EH (cell line): ENCODE measurements at regions not wholly inside any gene's neighbourhood (a gene's known extent, or its start where the extent isn't known, plus 50 kb on each side); places are given as distances from the start of the nearest gene placed in this dataset.

Source experiments
- DNase-seq: peaks from one replicate; pipeline ENCODE4 v3.0.0-alpha.2; 2015; ENCODE audit warnings: low read depth

DNA sequence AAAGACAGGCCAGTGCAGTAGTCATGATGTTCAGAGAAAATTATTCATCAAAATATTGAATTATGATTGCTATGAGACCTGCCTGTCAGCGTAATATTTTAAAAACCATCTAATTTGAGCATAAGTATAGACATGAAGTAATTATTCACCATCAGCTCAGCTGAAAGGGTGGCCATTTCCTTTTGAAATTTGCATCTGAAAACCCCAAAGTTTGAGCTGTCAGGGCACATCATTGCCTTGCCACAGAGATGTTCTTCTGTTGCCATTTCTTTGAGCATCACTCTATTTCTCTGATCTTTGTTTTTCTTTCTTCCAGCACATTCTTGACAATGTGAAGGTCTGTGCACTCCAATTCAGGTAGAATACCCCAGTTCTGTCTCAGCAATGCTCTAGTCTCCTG is 147.5 kb upstream of the RHOBTB1 start:
- DNase-seq, result no peak

DNA sequence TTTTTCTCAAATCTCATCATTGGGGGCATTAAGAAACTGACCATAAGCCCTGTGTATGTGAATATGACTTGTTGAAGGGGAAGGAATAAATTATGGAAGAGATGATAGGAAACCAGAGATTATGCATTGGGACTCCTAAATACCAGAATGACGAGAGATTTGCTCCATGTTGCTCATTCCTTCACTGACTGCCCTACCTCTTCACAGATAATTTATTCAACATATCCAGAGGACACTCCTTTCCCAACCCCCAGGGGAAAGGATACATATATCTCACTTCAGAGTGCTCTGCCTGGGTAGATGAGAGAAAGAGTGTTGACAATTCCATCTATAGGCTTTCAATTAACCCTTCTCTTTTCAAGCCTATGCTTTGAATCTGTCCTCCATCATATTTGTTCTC is 145.3 kb upstream of the RHOBTB1 start:
- no peak for DNase-seq

DNA sequence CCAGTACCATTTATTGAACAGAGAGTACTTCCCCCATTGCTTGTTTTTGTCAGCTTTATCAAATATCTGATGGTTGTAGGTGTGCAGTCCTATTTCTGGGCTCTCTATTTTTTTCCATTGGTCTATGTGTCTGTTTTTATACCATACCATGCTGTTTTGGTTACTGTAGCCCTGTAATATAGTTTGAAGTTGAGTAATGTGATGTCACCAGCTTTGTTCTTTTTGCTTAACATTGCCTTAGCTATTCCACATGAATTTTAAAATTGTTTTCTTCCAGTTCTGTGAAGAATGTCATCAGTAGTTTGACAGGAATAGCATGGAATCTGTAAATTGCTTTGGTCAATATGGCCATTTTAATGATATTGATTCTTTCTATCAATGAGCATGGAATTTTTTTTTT is 140.5 kb upstream of the RHOBTB1 start:
- DNase-seq, result no peak

DNA sequence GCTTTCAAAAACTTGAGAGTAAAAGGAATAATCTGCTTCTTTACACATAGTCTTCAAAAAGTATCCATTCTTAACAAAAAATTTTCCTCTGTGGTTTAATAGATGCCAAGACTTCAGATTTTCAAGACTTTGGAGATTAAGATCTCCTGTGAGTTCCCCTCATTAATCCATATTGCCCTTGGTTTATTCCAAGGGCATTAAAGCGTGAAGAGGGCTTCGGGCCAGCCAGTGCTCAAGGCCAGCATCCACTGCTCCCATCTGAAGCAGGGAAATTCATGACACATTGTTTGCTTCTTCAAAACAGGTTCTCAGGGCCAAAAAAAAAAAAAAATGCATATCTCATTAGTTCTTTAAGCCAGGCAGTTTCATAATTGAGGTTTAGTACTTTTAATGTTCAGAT is 137.3 kb upstream of the RHOBTB1 start:
- DNase-seq, result no peak

DNA sequence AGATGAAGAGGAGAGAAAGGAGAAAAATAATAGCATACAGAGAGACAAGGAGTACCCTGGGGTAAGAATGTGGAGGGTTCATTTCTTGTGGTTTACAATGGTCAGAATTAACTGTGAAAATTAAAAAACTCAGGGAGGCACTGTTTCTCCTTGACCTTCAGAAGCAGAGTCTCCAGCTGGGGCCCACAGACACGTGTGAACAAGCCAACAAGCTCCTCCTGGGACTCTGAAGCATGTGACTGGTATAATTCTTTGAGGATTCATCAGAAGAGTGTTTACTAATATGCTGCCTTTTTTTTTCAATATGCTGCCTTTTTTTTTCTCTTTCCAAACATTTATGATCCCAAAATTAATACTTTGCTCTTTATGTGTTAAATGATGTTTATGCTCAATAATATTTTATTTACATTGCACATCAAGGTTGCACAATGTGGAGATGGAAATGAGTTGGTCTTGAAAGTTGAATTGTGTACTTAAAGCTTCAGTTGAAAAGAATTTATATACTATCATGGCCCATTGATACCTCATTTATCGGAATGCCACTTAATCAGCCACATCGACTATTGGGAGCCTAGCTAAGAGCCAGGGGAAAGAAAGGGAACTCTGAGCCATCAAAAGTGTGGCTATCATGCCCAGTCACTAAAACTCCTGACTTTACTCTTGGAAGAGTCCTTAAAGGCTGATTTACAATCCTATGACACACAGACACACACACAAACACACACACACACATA is 134.7 kb upstream of the RHOBTB1 start:
- DNase-seq, result peak; percentile 4

DNA sequence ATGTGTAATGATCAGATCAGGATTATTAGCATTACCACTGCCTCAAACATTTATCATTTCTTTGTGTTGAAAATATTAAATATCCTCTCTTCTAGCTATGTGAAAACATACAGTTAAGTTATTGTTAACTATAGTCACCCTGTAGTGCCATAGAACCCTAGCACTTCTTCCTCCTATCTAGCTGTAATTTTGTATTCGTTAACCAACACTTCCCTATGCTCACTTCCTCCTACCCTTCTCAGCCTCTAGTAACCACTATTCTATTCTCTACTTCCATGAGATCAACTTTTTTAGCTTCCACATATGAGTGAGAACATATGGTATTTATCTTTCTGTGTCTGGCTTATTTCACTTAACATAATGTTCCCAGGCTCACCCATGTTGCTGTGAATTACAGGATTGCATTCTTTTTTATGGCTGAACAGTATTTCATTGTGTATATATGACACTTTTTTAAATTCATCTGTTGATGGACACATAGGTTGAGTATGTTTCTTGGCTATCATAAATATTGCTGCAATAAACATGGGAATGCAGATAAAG is 132.7 kb upstream of the RHOBTB1 start:
- DNase-seq, result no peak

DNA sequence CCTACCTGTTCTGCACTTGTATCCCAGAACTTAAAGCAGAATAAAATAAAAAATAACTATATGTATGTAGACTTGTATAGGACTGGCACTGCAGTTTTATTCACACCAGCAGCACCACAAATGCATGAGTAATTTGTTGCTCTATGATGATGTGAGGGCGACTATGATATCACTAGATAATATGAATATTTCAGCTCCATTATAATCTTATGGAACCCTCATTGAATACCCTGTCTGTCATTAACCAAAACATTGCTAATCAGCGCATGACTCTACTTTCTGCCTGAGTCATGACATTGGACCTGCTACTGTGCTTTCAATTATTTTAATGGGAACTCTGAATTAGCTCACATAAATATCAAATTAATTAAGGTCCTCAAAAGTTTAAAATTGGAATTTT is 129.4 kb upstream of the RHOBTB1 start:
- no peak for DNase-seq

DNA sequence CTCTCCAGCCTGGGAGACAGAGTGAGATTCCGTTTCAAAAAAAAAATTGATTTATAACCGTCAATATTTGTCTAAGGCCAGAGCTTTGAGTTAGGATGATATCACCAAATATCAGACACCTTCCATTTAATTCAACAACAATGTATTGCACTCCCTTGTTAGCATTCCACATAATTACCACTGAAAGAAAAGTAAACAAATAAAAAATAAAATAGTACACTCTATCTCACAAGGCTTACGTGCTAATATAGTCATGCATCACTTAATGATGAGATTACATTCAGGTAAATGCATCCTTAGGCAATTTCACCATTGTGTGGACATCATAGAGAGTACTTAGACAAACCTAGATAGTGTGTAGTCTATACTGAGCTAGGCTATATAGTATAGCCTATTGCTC is 127.6 kb upstream of the RHOBTB1 start:
- no peak for DNase-seq

DNA sequence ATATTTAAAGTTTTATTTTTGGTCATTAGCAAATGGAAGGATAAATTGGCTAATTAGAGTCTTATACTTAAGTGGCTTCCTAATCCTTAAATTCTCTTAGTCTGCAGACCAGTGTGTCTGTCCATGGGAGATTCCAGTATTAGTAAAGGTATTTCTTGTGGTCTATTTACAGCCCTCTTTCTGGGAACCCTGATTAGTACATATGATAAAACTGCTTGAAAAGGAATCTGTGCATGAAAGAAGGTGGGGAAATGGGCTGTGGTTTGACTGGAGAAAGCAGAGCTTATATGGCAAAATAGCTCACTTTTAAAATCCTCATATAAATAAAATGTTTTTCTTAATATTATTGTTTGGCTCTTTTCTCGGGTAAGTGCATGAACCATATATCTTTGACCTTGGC is 124.5 kb upstream of the RHOBTB1 start:
- DNase-seq, result peak; percentile 3

DNA sequence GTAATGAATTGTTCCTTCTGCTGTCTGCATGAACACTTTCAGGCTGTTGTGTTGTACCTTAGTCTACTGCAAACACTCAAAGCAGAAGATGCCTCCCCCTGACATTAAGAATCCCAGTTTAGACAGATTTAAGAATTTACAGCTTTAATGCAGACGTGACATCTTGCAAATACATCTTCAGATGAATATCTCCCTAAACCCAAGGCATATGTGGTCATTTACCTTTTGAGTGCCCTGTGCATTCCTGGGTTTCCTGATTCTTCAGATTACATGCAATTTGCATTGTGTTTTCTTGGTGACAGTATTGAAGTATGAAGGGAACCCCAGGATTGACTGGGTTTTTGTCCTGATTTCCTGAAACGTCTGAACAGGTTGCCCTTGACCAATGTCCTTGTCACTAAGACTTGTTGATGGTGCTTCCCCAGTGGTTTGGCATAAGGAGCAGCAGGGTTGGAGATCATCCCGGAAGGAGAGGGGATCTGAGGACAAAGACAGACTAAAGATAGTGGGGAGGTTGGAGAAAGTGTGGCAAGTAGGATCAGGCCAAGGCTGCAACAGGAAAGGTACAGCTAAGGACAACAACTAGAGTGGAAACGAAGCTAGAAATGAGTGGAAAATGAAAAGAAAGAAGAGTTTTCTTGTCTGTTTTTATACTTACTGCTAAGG is 123.8 kb upstream of the RHOBTB1 start:
- no peak for DNase-seq

DNA sequence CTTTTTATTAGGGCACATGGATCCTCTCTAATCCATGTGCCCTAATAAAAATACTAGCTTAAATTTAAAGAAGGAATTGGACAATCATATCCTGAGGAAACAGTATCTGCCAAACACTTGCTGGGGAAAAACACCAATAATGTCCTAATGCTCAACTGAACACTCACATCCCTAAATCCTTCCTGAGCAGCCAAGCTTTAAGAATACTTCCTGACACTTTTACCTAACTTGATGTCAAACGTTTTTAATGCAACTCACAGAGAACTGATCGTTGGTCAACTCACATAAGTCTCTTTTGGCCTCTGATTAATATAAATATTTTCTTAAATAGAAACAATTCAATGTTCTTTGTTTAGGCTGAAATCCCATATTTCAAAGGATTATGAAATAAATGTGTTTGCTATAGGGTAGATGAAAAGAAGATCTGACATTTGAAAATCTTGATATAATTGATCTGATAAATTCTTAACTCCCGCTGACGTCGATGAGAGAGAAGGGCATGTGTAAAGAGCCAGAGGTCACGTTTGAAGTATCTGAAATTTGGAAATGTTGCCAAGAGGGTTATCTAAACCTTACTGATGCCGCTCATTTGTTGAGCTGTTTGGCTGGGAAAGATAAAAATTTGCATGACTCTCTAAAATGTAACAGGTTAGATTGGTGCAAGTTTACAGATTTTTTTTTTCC is 122.8 kb upstream of the RHOBTB1 start:
- no peak for DNase-seq

DNA sequence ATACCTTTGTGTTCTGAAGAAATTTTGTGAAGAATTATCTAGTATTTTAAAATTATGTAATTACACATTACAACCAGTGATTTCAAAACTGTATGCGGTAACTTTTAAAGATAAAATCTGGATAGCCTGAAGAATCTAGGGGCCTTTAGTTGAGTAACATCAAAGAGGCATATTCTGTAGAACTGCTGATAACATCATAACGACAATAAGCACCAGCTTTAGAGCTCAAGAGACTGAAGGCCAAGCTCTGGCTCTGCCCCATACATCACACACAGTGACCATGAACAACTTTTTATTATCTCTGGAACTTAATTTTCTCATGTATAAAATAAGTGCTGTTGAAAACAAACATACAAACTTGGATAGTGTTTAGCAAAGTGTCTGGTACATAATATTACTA is 121.1 kb upstream of the RHOBTB1 start:
- no peak for DNase-seq

DNA sequence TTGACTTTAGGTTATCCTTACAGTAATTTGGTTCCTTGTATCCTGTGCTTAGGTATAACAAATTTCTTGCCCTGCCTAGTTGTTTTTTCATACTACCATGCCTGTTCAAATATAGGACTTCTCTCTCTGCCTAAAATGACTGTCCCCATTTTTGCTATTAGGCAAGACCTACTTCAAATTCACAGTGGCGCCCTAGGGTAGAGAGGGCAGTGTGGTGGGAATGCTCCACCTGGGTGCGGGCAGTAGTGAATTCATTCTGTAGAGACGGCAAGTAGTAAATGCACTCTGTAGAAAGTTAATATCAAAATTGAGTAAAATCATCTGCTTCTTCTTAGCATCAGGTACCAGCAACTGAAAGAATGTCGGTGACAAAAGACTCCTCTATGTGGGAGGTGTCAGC is 120.4 kb upstream of the RHOBTB1 start:
- DNase-seq, result no peak

DNA sequence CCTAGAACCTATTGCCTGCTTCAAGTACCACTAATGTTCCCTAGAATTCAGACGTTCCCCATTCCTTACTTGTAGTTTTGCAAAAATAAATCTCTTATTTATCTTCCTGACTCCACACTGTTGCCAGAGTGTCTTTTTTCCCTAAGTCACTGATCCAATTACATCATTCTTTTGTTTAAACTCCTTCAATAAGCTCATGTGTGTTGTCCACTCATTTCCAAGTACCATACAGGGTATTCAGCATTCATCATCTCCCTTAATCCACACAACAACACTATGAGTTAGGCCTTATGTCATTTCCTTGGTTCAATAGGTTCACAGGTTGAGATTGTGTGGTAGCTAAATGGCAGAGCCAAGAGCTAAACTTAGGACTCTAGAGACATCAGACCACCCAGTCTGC is 119.9 kb upstream of the RHOBTB1 start:
- no peak for DNase-seq

DNA sequence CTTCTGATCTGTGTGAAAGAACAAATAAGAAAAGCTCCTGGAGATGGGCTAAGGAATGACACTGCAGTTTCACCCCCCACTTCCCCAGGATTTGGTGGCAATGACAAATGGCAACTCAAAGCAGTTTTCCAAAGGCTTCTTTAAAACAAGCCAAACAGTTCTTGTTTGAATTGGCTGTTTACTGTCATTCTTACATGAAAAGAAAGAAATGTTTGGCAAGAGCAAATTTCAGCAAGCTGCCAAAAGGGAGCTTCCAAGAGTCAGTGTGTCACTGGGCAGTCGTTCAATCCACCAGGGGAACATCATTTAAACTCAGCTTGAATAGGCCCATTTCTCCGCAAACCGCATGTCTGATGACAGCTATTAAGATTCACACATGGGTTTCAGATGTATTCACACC is 119.0 kb upstream of the RHOBTB1 start:
- peak; percentile 5 for DNase-seq

DNA sequence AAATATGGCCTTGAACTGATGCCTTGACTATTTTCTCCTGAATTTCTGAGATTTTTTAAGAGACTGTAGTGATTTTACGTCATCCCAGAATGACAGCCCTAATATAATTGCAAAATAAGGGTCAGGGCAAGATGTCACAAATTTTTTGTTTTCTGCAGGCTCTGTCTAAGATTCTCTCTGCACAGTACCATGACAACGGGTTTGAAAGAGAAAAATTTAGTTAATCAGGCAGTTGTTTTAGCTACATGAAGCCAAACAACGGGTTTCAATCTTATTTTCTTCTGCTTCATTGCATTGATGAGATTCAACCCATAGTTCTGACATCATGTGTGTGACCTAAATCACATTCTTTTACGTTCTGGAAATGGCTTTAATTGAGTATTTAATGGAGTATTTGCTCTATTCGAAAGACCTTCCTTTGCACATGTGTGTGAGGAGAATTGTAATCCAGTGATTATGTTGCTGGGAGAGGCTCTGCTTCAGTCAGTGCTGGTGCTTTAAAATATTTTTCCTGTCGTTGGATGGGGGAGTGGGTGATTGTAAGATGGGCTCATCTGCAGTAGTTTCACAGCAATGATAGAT is 118.0 kb upstream of the RHOBTB1 start:
- no peak for DNase-seq

DNA sequence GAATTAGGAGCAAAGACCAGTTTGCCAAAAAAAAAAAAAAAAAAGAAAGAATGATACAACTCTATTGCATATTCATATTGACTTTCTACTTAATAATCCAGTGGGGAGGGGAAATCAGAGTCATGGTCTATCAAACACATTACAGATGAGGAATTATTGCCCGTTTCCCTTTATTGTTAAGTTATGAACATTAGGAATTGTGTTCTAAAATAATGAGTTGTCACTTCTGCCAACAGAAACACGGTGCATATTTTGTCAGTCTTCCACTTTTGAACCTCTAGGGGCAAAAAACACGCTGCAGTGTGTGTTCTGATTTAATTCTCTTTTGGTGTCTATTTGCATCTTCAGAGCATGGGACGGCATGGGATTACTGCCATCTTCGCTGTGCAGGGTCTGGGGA is 115.7 kb upstream of the RHOBTB1 start:
- no peak for DNase-seq

DNA sequence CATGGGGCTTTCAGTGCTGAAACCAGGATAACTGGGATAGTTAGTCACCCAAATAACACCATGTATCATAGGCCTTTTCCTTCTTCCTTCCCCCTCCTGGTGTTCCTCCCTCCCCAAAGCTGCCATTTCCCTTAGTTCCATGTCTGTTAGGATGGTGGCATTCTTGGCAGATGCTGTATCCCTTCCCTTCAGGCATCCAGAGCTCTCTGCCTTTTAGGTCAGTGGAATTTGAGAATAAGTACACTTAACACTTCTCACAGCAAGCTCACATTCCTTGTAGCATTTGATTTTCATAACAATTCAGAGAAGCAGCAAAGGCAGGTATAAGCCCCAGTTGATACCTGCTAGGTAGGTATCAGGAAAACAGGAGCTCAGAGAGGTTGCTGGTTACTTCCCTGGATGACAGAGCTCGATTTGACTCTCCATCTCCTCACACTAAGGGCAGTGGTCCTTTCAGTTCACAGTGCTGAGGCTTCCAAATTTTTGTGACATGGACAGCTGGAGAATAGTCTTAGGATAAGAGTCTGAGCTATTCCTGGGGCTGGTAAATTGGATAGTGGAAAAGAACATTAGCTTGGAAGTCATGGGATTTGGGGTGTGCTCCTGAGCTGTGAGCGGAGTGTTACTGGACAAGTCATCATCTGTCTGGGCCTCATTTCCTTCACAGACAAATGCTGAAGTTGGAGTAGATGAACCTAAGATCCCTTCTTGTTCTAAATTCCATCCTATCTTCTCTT is 108.7 kb upstream of the RHOBTB1 start:
- peak; percentile 58 for DNase-seq

DNA sequence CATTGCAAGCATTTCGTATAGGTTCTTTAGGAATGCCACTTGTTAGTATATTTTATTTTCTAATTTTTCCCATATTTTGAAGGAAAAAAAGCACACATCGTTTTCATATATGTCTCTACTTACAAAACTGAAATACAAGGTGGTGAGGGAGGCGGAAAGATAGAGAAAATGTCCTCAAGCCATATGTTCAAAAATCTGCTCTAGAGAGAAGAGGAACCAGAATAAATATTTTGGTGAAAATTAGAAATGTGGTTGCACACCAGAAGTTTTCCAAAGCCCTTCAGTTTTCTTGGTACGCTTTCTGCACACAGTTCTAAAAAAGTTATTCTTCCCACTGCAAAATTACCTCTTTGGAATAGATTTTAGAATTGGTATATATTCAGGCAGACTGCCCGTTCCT is 107.4 kb upstream of the RHOBTB1 start:
- no peak for DNase-seq

DNA sequence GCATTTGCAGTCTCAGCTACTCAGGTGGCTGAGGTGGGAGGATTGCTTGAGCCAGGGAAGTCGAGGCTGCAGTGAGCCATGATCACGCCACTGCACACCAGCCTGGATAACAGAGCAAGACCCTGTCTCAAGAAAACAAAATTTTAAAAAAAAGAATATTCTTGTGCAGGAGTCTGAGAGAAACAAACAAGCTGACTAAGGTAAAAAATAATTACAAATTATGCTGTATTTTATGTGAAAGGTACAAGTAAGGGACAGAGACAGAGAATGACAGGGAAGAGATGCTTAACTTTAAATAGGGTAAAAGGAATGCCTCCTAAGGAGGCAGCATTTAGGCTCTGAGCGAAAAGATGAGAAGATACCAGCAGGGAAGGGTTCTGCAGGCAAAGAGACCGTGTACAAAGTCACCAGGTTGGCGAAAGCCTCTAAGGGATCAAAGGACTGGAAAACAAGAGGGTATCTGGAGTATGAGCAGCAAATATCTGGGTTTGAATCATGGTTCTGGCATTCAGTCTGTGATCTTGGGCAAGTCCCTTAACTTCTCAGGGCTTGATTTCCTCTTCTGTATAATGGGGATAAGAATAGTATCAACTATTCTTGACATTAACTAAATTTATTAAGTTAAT is 106.2 kb upstream of the RHOBTB1 start:
- no peak for DNase-seq

DNA sequence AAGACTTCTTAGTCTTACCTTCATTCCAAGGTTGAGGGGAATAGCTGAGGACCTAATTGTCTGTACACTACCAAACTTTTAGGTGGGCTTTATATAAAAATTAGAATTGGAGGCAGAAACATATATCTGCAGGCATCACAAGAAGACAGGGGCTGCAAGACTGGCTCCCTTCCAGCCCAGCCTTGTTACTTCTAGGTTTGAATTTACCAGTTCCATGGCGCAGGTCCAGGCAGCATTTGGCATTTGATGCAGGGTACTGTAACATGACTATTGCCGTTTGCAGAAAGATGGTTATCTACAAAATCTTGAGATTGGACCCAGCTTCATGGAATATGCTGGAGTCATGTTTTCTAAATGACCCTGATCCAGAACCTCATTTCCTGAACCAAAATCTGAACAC is 105.4 kb upstream of the RHOBTB1 start:
- DNase-seq, result no peak
